GM19467 (cell line): ENCODE measurements at regions not wholly inside any gene's neighbourhood (a gene's known extent, or its start where the extent isn't known, plus 50 kb on each side); places are given as distances from the start of the nearest gene placed in this dataset.
"Not testable (repeated sequence)": the region's sequence is repeated elsewhere in the genome, so short reads cannot be mapped to it uniquely, and the experiment has no call there.

Experiments used
- ATAC-seq: cut with Tn5 transposase; IDR thresholded peaks from one replicate; pipeline ENCODE4 v1.9.1; 2021; ENCODE audit warnings: mild to moderate bottlenecking, moderate library complexity; ENCODE audit not compliant: unreplicated experiment

GRCh38 chr17:5745111-5745813 is 161.0 kb upstream of the NLRP1 start:
- ATAC-seq: no peak

GRCh38 chr17:5747276-5747675 is 163.0 kb upstream of the NLRP1 start:
- no peak for ATAC-seq

DNA sequence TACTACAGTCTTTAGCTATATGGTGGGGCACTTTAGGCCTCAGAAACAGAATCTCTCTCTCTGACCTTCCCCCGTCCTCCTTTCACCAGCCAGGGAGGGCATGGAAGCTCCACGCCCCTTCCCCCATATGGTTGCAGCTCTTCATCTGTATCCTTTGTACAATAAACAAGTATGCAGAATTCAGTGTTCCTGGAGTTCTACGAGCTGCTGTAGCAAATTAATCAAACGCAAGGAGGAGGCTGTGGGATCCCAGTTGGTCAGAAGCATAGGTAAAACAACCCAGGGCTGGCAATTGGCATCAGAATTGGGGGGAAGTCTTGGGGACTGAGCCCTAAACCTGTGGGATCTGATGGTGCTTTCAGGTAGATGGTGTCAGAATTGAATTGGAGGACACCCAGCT is 163.7 kb upstream of the NLRP1 start:
- ATAC-seq: no peak

DNA sequence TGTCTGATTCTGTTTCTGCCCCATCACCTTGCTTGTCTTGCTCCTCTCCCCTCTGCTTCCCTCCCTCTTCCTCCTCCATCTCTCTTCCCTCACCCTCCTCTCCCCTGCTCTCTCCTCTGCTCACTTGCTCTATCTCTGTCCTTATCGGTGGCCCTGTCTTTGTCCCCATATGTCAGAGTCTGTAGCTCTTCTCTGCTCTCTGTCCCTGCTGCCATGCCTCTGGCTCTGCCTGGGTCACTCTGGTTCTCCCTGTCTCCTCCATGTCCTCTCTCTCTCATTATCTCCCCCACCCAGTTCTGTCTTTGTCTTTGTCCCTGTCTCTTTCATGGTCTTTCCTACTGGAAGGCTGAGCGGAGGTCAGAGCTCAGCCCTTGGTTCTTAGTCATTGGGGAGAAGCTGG is 169.1 kb upstream of the NLRP1 start:
- ATAC-seq: no peak

GRCh38 chr17:5757314-5757907 is 173.1 kb upstream of the NLRP1 start:
- no peak for ATAC-seq

- no peak for ATAC-seq
Observed at GRCh38 chr17:5758651-5759050, 174.3 kb upstream of the NLRP1 start.

DNA sequence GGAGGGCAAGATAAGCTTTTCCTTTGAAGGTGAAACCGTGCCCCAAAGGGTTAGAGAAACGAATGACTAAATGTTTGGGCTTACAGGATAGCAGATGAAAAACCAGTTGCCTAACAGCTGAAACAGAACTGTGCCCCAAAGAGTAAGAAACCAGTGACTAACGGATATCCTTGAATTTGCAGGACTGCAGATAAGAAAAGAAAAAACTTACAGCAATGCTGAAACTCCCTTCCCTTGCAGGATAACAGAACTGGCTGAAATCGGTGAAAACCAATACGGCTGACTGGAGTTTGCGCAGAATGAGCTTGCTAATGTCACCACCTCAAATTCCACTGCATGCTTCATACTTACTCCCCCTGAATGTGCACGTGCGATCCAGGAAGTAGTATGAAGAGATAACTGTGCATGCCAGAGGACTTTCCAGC is 175.2 kb upstream of the NLRP1 start:
- ATAC-seq: no peak

GRCh38 chr17:5762191-5762590 is 177.9 kb upstream of the NLRP1 start:
- ATAC-seq: no peak

- ATAC-seq: no peak
Observed at GRCh38 chr17:5763595-5764306, 179.4 kb upstream of the NLRP1 start.

- no peak for ATAC-seq
Observed at GRCh38 chr17:5769593-5770354, 185.5 kb upstream of the NLRP1 start.

DNA sequence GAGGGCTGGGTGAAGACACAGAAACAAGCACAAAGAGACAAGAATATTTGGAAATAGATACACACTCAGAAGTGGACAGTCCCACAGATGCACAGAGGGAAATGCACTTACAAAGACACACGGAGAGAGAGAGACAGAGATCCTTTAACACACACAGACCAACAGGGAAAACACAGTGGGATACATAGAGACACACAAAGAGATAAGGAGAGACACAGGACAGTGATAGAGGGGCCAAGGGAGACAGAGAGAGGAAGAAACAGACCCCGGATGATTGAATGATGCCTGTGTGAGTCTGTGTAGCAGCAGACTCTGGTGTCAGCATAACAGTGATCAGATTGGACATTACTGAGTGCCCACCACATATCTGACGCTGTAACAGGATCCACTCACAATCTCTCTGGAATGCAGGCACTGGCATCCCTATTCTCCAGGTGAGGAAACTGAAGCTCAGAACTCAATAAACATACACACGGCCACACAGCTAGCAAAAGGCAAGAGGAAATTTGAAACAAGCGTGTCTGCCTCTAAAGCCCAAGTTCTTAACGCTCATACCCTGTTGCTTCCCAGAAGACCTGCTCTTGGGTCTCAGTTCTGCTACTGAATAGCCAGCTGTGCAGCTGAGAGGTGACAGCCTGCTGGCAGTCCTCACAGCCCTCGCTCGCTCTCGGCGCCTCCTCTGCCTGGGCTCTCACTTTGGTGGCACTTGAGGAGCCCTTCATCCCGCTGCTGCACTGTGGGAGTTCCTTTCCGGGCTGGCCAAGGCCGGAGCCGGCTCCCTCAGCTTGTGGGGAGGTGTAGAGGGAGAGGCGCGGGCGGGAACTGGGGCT is 186.3 kb upstream of the NLRP1 start:
- no peak for ATAC-seq

DNA sequence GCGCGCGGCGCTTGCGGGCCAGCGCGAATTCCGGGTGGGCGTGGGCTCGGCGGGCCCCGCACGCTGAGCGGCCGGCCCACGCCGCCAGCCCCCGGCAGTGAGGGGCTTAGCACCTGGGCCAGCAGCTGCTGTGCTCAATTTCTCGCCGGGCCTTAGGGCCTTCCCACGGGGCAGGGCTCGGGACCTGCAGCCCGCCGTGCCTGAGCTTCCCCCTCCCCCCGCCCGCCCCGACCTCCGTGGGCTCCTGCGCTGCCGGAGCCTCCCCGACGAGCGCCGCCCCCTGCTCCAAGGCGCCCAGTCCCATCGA is 186.9 kb upstream of the NLRP1 start:
- not testable (repeated sequence) for ATAC-seq

GRCh38 chr17:5772017-5772416 is 187.7 kb upstream of the NLRP1 start:
- ATAC-seq: not testable (repeated sequence)

GRCh38 chr17:5772720-5773119 is 188.4 kb upstream of the NLRP1 start:
- ATAC-seq: no peak

GRCh38 chr17:5773816-5774360 is 189.6 kb upstream of the NLRP1 start:
- no peak for ATAC-seq

DNA sequence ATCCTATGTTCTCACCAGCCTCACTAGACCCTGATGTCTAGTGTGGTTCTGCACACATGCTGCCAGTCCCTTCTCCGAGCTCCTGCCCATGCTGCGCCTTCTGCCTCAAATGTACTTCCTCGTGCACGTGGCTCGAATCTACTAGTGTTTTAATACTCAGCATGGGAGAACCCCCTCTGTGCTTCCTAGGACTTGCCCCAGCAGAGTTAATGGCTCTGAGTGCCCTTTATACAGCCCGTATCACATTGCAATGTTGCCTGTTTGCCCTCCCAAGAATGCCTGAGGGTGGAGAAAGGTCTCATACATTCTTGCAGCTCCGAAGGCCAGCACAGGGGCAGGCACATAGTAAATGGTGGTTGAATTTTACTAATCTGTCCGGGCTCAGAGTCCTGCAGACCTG is 190.8 kb upstream of the NLRP1 start:
- no peak for ATAC-seq

DNA sequence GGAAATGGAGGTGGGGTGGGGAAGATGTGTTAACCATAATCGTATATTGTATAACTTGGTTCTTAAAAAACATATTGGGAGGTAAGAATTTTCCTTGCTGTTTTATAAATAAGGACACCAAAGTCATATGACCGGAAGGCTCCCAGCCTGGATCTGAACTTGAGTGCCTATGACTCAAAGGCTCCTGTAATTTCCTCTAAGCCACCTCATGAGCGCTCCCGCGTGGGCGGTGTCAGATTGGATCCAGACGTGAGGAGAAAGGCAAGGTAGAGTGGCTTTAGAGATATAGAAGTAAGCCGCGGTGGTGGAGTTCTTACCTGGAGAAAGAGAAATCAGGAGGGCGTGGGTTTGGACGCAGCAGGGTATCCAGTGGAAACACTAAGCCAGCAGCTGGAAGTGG is 196.2 kb upstream of the NLRP1 start:
- ATAC-seq: no peak

- no peak for ATAC-seq
Observed at GRCh38 chr17:5781236-5781927, 197.1 kb upstream of the NLRP1 start.

GRCh38 chr17:5783269-5783668 is 199.0 kb upstream of the NLRP1 start:
- ATAC-seq: no peak

GRCh38 chr17:5783851-5784250 is 199.5 kb upstream of the NLRP1 start:
- no peak for ATAC-seq
